ENCODE measurements at regions not wholly inside any gene's neighbourhood (a gene's known extent, or its start where the extent isn't known, plus 50 kb on each side); places are given as distances from the start of the nearest gene placed in this dataset.

DNA sequence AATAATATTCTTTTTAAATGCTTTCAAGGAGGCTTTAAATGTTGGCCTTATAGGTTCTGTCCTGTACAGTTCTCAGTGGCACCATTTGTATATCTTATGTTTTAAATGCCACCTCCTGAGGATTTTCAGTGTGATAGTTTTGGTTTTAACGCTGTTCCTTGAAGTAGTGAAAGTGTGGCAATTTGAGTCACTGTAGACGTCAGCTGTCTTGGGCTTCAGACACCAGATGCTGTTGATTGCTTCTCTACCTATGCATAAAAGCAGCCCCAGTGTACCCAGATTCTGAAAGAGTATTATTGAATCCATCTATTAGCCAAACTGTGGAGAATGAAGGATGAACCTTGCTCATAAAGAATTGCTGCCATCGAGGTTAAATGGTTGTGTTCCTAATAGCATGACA lies 316.8 kb upstream of the GBE1 start:
- no peak for DNase-seq

DNA sequence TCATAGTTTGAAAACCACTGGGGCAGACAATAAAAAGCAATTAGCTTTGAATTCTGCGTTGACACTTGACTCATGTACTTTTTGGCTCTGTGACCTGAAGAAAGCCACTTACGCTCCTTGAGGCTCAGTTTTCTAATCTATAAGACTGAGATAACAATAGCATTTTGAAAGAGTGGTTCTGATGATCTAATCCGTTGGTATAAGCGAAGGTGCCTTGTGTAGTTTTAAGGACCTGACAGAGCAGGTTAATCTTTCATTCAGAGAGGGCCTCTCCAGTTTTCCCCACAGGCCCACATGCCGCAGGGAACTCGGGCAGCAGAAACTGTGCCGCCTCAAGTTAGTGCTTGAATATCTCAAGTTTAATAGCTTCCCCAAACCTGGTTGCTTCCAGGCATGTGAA lies 306.0 kb upstream of the GBE1 start:
- DNase-seq: no peak

DNA sequence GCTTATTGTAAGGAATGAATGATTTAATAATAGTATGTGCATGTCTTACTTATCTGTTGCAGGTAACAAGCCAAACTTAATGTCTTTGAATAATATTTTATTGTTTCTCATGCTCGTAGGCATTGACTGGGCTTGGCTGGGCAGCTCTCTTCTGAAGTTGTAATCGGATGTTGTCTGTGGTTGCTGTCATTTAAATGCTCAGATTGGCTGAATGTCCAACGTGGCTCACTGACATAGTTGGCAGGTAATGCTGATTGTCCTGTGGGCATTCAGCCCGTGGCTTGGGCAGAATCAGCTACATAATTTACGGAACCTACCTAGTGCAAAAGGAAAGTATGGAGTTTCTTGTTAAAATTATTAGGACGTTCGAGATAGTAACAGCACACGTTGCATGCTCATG lies 297.4 kb upstream of the GBE1 start:
- no peak for DNase-seq

DNA sequence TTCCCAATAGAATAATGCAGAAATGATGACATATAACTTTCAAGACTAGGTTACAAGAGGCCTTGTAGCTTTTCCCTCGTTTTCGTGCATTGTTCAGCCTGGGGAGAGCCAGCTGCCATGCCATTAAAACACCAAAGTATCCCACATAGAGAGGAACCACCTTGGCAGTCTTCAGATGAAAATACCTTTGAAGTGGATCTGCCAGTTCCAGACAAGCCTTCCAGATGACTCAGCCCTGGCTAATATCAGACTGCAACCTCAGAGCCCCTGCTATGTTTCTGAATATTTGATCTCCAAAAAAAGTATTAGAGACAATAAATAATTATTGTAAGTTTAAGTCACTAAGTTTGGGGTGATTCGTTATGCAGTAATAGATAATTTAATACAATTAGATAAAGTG lies 294.3 kb upstream of the GBE1 start:
- DNase-seq: no peak

GRCh38 chr3:82054849-82055248 lies 293.4 kb upstream of the GBE1 start:
- DNase-seq: no peak

DNA sequence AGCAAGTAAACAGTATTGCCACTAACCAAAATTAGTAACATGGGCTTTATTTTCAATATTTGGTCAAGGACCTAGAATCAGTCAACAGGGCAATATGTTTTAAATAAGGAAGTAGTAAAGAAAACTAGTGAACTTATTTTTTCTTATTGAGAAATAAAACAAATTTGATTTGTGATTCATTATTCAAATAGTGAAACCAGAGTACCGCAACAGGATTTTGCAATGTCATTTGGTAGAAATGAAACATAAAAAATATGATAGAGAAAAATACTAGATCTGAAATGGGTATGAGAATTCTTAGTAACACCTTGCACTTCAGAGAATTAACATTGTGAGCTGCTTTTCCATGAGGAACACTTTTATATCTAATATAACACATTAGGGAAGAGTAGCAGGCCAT lies 291.8 kb upstream of the GBE1 start:
- DNase-seq: no peak

GRCh38 chr3:82050382-82050781 lies 288.9 kb upstream of the GBE1 start:
- no peak for DNase-seq

DNA sequence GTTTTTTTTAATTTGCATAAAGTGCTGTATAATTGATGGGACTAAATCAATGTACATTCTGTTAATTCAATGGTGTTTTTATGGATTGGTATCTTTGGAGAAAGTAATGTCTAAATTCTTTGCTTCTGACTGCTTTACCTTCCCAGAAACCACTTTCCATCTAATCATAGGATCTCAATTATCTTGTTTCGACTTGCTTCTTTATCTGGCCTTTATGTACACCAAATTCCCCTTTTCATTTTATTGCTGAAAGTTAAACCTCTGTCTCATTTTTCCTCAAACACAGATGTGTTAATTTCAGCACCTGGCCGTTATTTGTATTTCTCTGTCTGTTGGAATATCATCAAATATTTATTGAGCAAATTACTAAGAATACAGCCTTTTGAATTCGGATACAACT lies 287.3 kb upstream of the GBE1 start:
- DNase-seq: no peak

- DNase-seq: no peak
These were observed 283.7 kb upstream of the GBE1 start for GRCh38 chr3:82044930-82045705.

- DNase-seq: no peak
These were observed 277.1 kb upstream of the GBE1 start for GRCh38 chr3:82038556-82038955.

DNA sequence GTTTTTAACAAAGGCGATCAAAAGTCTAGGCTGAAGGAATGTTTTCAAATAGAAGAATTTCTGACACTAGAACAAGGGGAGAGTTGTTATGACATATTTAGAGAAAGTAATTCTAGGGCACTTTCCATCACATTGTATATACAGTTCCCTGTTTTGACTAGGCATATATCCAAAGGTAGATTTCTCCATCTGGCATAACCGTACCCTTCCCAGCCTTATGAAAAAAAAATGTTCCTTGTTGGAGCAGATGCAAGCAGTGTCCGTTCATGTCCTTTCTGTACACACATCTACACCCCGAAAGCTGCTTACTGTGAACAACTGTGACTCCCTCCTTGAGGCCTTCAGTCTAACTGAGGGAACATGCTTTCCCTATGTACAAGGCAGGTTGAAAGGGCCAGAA lies 271.7 kb upstream of the GBE1 start:
- DNase-seq: no peak

DNA sequence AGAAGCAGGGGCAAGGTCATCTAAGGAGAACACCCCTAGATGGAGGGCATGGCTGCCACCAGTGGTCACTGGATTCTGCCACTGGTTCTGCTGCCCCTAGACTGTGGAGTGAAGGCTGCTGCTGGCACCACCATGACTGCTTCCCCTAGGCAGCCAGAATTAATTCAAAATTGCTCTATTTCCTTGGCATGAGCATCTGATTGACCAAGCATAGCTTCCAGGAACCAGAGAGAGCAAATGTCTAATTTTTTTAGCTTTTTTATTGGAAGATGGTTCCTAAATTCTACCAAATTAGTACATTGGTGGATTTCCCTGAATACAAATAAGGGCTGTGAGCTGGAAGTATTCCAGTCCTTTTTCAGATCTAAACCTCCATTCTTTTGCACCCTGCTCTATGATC lies 270.2 kb upstream of the GBE1 start:
- no peak for DNase-seq

DNA sequence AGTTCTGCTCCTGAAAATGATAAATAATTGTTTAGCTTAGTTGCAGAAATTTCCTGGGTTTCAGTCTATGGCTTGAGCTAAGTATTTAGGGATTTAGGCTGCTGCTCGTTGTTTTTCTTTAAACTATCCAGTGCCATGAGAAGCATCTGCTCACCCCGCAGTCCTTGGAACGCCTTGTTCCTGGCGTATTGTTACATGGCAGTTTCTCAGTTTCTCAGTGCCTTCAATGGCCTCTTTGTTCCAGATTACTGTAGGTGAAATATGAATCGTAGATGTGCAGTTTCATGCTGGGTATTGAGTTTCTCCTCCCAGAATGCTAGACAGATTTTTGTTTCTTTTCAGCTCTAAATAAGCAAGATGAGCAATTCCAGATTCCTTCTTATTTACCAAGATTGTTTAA lies 269.5 kb upstream of the GBE1 start:
- DNase-seq: no peak

- DNase-seq: no peak
These were observed 261.4 kb upstream of the GBE1 start for GRCh38 chr3:82022836-82023235.

GRCh38 chr3:82020282-82020681 lies 258.8 kb upstream of the GBE1 start:
- no peak for DNase-seq

- DNase-seq: no peak
These were observed 253.8 kb upstream of the GBE1 start for GRCh38 chr3:82015241-82015640.

DNA sequence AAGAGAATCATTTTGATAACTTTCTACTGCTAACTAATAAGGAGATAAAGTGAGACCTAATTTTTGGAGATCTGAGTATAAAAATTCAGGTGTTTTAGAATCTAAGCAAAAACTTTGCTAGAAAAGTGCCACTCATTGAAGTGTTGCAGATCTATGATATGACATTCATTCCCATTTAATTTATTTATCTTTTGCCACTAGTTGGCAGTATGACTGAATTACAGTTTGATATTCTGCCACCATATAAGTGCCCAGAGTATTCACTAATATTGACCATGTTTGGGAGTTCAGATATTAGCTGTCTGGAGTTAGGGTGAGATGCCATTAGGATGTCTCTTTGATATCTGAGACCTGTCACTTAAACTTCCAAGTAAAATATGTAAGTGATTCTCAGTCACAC lies 251.3 kb upstream of the GBE1 start:
- no peak for DNase-seq

DNA sequence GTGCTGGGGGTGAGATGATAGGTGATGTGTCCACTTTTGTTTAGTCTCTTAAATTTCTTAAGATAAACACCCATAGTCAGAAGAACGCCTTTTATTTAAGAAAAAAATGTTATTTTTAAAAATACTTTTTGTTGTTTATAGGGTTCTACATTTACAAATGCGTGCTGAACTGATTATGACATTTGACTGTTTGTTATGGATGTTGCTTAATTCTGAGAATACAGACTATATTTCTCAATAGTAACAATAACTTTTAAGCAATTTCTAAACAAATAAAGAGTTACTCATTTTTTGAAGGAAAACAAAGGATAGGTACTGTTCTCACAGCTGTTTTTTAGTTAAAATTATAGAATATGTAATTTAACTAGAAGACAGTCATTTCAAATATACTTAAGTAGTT lies 249.9 kb upstream of the GBE1 start:
- DNase-seq: no peak

- DNase-seq: no peak
These were observed 243.8 kb upstream of the GBE1 start for GRCh38 chr3:82005266-82005665.

DNA sequence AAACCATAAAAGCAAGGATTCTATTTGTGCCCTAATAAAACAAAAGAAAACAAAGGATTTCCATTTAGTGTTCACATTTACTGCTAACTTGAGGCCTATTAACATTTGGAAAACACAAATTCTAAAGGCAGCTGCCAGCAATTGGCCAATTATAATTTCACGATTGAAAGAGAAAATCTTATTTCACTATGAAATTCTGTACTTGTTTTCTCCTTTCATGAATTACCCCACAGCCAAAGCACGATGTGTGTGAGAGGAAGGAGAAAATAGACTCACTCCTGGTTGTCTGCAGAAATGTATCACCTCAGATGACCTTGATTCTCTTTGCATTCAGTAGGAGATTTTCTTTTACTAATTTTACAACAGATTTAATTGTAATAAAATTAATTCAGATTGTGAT lies 242.8 kb upstream of the GBE1 start:
- DNase-seq: no peak

DNA sequence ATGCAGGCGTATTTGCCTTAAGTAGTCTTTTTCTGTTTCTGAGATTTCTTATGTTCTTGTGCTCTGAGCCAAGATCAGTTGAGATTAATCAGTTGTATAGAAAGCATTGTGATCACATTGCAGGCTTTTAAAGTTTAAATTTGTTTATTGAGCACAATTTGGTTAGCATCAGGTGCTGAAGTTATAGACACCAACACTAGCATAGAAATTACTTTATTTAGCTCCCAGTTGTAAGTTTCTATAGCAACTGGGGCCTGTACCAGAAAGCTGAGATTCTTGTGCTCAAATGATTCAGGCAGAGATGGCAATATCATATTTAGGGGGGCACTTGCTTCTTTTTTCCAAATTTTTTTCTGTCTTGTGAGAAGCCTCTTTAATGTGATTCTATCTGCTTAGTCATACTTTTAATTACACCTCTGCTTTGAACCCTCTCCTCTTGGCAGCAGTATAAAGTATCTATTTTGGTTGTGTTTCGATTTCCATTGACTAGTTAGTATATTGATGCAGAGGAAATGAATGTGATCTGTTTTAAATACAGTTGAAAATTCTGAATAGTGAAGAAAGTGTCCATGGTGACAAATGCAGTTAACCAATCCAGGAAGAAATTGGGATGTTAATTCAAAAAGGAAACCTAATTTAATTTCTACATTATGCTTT lies 241.7 kb upstream of the GBE1 start:
- DNase-seq: no peak

DNA sequence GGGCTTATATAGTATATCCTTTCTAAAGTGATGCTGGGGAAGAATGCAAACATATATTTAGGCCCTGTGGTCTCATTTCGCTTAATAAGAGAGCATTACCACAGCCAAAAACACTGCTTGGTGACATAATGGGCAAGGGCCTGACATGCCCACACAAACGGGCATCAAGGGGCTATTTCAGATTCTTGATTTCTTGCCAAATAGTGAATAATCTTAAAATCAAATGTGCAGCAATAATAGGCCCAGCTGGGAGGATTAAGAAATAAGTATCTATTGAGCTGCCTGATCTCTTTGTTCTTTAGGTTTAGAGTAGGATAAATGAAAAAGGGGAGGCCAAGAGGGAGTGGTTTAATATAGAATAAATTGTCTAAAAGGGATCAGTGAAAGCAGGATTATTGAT lies 241.0 kb upstream of the GBE1 start:
- DNase-seq: no peak

DNA sequence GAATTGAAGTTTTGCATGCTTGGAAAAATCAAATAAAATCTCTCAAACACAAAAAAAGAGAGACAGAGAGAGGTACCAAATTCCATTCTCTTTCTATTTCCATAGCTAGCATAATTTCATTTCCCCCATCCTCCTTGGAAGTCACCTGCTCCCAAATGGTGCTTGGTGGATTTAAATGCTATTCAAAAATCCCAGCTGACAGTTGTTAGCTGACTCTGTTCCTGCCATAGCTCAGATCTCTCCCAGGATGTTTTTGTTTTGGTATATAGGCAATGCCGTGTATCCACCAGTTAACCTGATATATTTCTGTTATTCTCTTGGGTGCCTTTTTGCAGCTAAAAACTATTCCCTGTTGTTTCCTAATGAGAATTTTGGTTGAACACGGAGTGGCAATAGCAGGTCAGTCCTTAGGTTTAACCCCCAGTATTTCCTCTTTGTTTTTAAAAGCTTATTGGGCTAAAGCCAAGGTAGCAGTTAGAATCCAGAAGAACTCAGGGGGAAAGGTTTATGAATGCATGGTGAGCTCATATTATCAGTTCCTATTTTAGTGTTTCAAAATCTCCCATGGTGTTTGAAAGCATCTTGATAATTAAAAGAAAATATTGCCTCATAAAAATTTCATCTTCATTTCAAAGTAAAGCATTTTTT lies 240.0 kb upstream of the GBE1 start:
- no peak for DNase-seq

DNA sequence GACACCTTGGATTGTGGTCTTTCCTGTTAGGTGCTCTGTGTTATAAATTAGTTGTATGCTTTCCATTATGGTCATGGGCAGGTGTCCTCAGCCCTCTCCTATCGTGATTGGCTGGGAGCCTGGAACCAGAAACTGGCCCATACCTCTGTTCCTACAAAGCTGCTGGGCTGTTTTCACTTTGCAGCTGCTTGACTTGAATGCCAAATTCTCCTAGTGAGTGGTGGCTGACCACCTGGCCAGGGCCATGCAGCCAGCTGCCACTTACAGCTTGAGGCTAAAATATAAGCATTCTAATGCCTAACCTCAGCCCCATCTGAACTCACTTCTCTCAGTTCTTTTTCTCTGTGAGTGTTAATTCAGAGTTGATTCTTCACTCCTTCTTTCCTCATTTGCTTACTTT lies 239.3 kb upstream of the GBE1 start:
- no peak for DNase-seq

DNA sequence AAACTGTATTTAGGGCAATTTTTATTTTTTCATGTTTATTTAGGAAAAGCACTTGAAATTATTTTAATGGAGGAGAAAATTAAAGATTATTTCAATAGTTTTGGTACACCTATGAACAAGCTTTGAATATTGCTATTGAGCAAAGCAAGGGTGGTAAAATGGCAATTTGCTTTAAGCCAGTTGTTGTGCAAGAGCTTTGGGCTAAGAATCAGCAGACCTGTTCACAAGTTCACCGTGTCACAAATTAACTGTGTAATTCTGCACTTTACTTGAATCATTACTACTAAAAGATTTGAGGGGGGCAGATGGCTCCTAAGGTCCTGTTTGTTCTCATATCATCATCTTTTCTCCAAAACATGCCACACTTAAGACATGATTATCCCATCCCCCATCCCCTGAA lies 238.9 kb upstream of the GBE1 start:
- DNase-seq: no peak

Data from CD4-positive, alpha-beta T cell treated with Interleukin-10 for 1 hour (primary cell).